CD4-positive, alpha-beta T cell treated with Interleukin-6 for 4 hours (primary cell): ENCODE measurements at regions not wholly inside any gene's neighbourhood (a gene's known extent, or its start where the extent isn't known, plus 50 kb on each side); places are given as distances from the start of the nearest gene placed in this dataset.

Experiments
- DNase-seq: peaks from one replicate; pipeline ENCODE4 v3.0.0-alpha.2; 2020; ENCODE audit warnings: mixed read lengths

- DNase-seq: no peak
Observed at GRCh38 chr4:22014222-22014741, 65.7 kb upstream of the KCNIP4 start.

- DNase-seq: no peak
Observed at GRCh38 chr4:22003878-22004277, 55.3 kb upstream of the KCNIP4 start.
